WTC11 (cell line): ENCODE measurements at regions not wholly inside any gene's neighbourhood (a gene's known extent, or its start where the extent isn't known, plus 50 kb on each side); places are given as distances from the start of the nearest gene placed in this dataset.

Experiments
- ATAC-seq: fragments of 200-7000 bp; cut with Tn5 transposase; 2 replicates; pipeline ENCODE4 v1.10.0; 2021; ENCODE audit warnings: mild to moderate bottlenecking, moderate library complexity
- CTCF ChIA-PET: fragments of 300-600 bp; sonication (Branson Sonifier 250); formaldehyde crosslinking; loops from one replicate; lab custom pipeline; 2021; ENCODE audit warnings: antibody characterized with exemption; lab: Charles Lee
- POLR2A ChIA-PET: fragments of 350-600 bp; sonication (Branson Sonifier 250); formaldehyde crosslinking; loops from one replicate; lab custom pipeline; 2021; ENCODE audit warnings: antibody characterized with exemption; lab: Charles Lee
- DNase-seq: peaks from one replicate; pipeline ENCODE4 v3.0.0; 2021; ENCODE audit warnings: low spot score
- H3K27ac Mint-ChIP-seq: 2 replicates; pipeline ENCODE4 v1.8.0; 2021; ENCODE audit warnings: mixed read lengths
- H3K27me3 Mint-ChIP-seq: 2 replicates; pipeline ENCODE4 v1.8.0; 2021; ENCODE audit warnings: low read depth, mild to moderate bottlenecking, moderate library complexity, mixed read lengths
- H3K36me3 Mint-ChIP-seq: 2 replicates; pipeline ENCODE4 v1.8.0; 2021; ENCODE audit warnings: mixed read lengths
- H3K4me1 Mint-ChIP-seq: 2 replicates; pipeline ENCODE4 v1.8.0; 2022; ENCODE audit warnings: mixed read lengths
- H3K4me3 Mint-ChIP-seq: 2 replicates; pipeline ENCODE4 v1.8.0; 2021; ENCODE audit warnings: mild to moderate bottlenecking, moderate library complexity, mixed read lengths
- H3K9me3 Mint-ChIP-seq: 2 replicates; pipeline ENCODE4 v1.8.0; 2021; ENCODE audit warnings: mixed read lengths
- CTCF ChIP-seq: fragments of 200-600 bp; IDR thresholded peaks from 2 replicates; pipeline ENCODE4 v1.8.0; 2022; ENCODE audit warnings: antibody characterized with exemption
- ERG ChIP-seq: fragments of 250-450 bp; sonication (Bioruptor Pico); IDR thresholded peaks from 2 replicates; pipeline ENCODE4 v1.8.0; 2021; ENCODE audit warnings: mild to moderate bottlenecking
- GTF2I ChIP-seq: fragments of 250-450 bp; sonication (Bioruptor Pico); conservative IDR thresholded peaks from 2 replicates; pipeline ENCODE4 v1.4.0; 2021; ENCODE audit warnings: mild to moderate bottlenecking
- MXD4 ChIP-seq: fragments of 250-450 bp; sonication (Bioruptor Pico); IDR thresholded peaks from 2 replicates; pipeline ENCODE4 v1.8.0; 2021; ENCODE audit warnings: mild to moderate bottlenecking, moderate library complexity, borderline replicate concordance
- NFATC4 ChIP-seq: fragments of 250-450 bp; sonication (Bioruptor Pico); IDR thresholded peaks from 2 replicates; pipeline ENCODE4 v1.9.0; 2021; ENCODE audit warnings: mild to moderate bottlenecking
- PREB ChIP-seq: sonication (generic); formaldehyde crosslinking; IDR thresholded peaks from 2 replicates; pipeline ENCODE4 v1.8.1; 2022; ENCODE audit warnings: mild to moderate bottlenecking, missing genetic modification reagents, moderate library complexity, borderline replicate concordance
- USF2 ChIP-seq: sonication (generic); formaldehyde crosslinking; IDR thresholded peaks from 2 replicates; pipeline ENCODE4 v1.8.1; 2023; ENCODE audit warnings: mild to moderate bottlenecking, missing genetic modification reagents, moderate library complexity
- ZBTB43 ChIP-seq: sonication (generic); formaldehyde crosslinking; IDR thresholded peaks from 2 replicates; pipeline ENCODE4 v1.8.1; 2023; ENCODE audit warnings: mild to moderate bottlenecking, missing genetic modification reagents
- ZNF219 ChIP-seq: sonication (generic); formaldehyde crosslinking; IDR thresholded peaks from 2 replicates; pipeline ENCODE4 v1.8.0; 2023; ENCODE audit warnings: missing genetic modification reagents, mild to moderate bottlenecking, borderline replicate concordance
- ZNF317 ChIP-seq: sonication (generic); formaldehyde crosslinking; IDR thresholded peaks from 2 replicates; pipeline ENCODE4 v1.8.1; 2023; ENCODE audit warnings: low read depth, mild to moderate bottlenecking, moderate library complexity, missing genetic modification reagents, borderline replicate concordance
- ZNF423 ChIP-seq: fragments of 250-450 bp; sonication (Bioruptor Pico); IDR thresholded peaks from 2 replicates; pipeline ENCODE4 v2.1.2; 2022; ENCODE audit warnings: mild to moderate bottlenecking, moderate library complexity
- ZNF512 ChIP-seq: sonication (generic); formaldehyde crosslinking; IDR thresholded peaks from 2 replicates; pipeline ENCODE4 v1.8.1; 2022; ENCODE audit warnings: missing genetic modification reagents, borderline replicate concordance

GRCh38 chr5:57653636-57654290 lies 171.2 kb upstream of the ACTBL2 start (continued):
- TF ChIP-seq MXD4 (CRISPR knock-in tag) (no peak), ZBTB43 (CRISPR knock-in tag) (no peak), ERG (no peak)

GRCh38 chr5:57651127-57651526 lies 168.5 kb upstream of the ACTBL2 start:
- no peak for ATAC-seq
- POLR2A ChIA-PET = interaction anchor here (1.1 kb wide), 1 partner anchor 40 kb away, joined by 3 read pairs; no protein-coding TSS in a partner anchor

GRCh38 chr5:57650360-57651069 lies 167.9 kb upstream of the ACTBL2 start:
- TF ChIP-seq ZNF512 (CRISPR knock-in tag) (no peak), CTCF (peak; percentile 60), ZNF317 (peak; percentile 92)
- TF ChIP-seq, all 79 proteins: peak for 2
- Mint-ChIP-seq H3K27ac (peak overlapping the region; percentile 82; the same call in 1 of the 2 replicates), H3K36me3 (0 out of 2 replicates have a peak, but pooled peaks cover 3% of the 10 kb centered on the region), H3K4me1 (peaks cover 19% of the 10 kb centered on the region), H3K27me3 (no peaks in the 10 kb centered on the region), H3K4me3 (no peak overlapping the region), H3K9me3 (peaks cover 28% of the 10 kb centered on the region)
- ATAC-seq (peak; percentile 96), DNase-seq (peak; percentile 49)
- ChIA-PET CTCF (interaction anchor here (0.5 to 2.6 kb wide), 59 partner anchors 8 to 1152 kb away, joined by 3 to 28 read pairs (median 4); partner anchors contain the start of gene PLK2), POLR2A (interaction anchor here (1.1 kb wide), 1 partner anchor 41 kb away, joined by 3 read pairs; no protein-coding TSS in a partner anchor)

More at GRCh38 chr5:57651127-57651526, 168.5 kb upstream of the ACTBL2 start:
- 0 out of 2 replicates have a peak, but pooled peaks cover 3% of the 10 kb centered on the region for H3K36me3 Mint-ChIP-seq
- H3K9me3 Mint-ChIP-seq = peaks cover 33% of the 10 kb centered on the region
- no peak overlapping the region for H3K27ac Mint-ChIP-seq
- no peaks in the 10 kb centered on the region for H3K27me3 Mint-ChIP-seq
- no peak overlapping the region for H3K4me3 Mint-ChIP-seq
- DNase-seq = no peak
- H3K4me1 Mint-ChIP-seq = peaks cover 19% of the 10 kb centered on the region
- no peak for TF ChIP-seq PREB
- no peak for TF ChIP-seq NFATC4 (CRISPR knock-in tag)
- no peak for TF ChIP-seq ZNF423 (CRISPR knock-in tag)
- TF ChIP-seq ZNF219 (CRISPR knock-in tag) = no peak
- TF ChIP-seq GTF2I (CRISPR knock-in tag) = no peak
- no peak for TF ChIP-seq USF2 (CRISPR knock-in tag)
- TF ChIP-seq, all 79 proteins: peak for 0
- CTCF ChIA-PET = interaction anchor here (0.8 to 2.6 kb wide), 18 partner anchors 9 to 1152 kb away, joined by 3 to 28 read pairs (median 6); partner anchors contain the start of gene PLK2
